GM23338 (cell line): ENCODE measurements at regions not wholly inside any gene's neighbourhood (a gene's known extent, or its start where the extent isn't known, plus 50 kb on each side); places are given as distances from the start of the nearest gene placed in this dataset.

ENCODE experiments used
- CREB1 ChIP-seq: fragments of 250-450 bp; sonication (Bioruptor Pico); IDR thresholded peaks from 2 replicates; pipeline ENCODE4 v1.5.0; 2020; ENCODE audit warnings: low read depth, mild to moderate bottlenecking, moderate library complexity
- EZH2 ChIP-seq: fragments of 200-600 bp; sonication (generic); IDR thresholded peaks from one replicate; pipeline ENCODE4 v1.8.0; 2017; ENCODE audit warnings: antibody characterized with exemption, mild to moderate bottlenecking, low read depth; ENCODE audit not compliant: unreplicated experiment
- EZH2phosphoT487 ChIP-seq: fragments of 200-600 bp; sonication (generic); IDR thresholded peaks from one replicate; pipeline ENCODE4 v1.8.1; 2018; ENCODE audit warnings: antibody characterized with exemption; ENCODE audit not compliant: unreplicated experiment
- JUNB ChIP-seq: IDR thresholded peaks from one replicate; pipeline ENCODE4 v1.6.1; 2016; ENCODE audit warnings: antibody characterized with exemption; ENCODE audit not compliant: unreplicated experiment
- POLR2AphosphoS5 ChIP-seq: IDR thresholded peaks from 2 replicates; pipeline ENCODE4 v1.6.1; 2016; ENCODE audit warnings: antibody characterized with exemption, low read depth
- ZNF114 ChIP-seq: fragments of 250-450 bp; sonication (Bioruptor Pico); IDR thresholded peaks from 2 replicates; pipeline ENCODE4 v1.5.0; 2020; ENCODE audit warnings: mild to moderate bottlenecking, moderate library complexity
- ZNF331 ChIP-seq: fragments of 250-450 bp; sonication (Bioruptor Pico); IDR thresholded peaks from 2 replicates; pipeline ENCODE4 v1.5.0; 2020; ENCODE audit warnings: low read depth, mild to moderate bottlenecking, moderate library complexity
- TF ChIP-seq, protein P1 (sequence below), 2 experiments: fragments of 200-600 bp in 1 of 2; sonication (generic) in 1 of 2; conservative IDR thresholded peaks; 2 replicates each; pipeline versions ENCODE4 v1.5.1 to v1.6.1; 2016 to 2017; ENCODE audit warnings: antibody characterized with exemption in 2 of 2, low read depth in 2 of 2, mild to moderate bottlenecking in 2 of 2, moderate library complexity in 1 of 2
- TF ChIP-seq, protein P2 (sequence below): IDR thresholded peaks from one replicate; pipeline ENCODE4 v1.6.1; 2018; ENCODE audit warnings: antibody characterized with exemption; ENCODE audit not compliant: unreplicated experiment
- TF ChIP-seq, protein P3 (sequence below): IDR thresholded peaks from 2 replicates; pipeline ENCODE4 v1.6.1; 2016; ENCODE audit warnings: antibody characterized with exemption

DNA sequence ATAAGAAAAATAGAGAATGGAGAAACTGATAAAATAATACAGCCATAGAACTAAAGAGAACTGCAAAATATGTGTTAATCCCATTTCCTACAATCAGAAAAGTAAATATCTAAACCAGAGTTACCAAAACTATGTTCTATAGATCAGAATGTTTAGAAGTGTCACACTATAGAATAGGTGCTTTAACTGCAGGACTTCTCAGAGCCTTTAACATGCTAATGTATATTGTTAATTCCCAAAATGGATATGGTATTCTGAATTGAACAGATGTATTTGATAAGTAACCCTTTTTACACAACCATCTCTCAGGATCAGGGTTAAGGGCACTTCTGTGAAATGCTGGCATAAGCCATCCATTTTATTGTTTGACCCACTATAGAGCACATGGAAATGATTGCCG is 200.3 kb downstream of the SHOX2 start:
- TF ChIP-seq, protein P1, sequence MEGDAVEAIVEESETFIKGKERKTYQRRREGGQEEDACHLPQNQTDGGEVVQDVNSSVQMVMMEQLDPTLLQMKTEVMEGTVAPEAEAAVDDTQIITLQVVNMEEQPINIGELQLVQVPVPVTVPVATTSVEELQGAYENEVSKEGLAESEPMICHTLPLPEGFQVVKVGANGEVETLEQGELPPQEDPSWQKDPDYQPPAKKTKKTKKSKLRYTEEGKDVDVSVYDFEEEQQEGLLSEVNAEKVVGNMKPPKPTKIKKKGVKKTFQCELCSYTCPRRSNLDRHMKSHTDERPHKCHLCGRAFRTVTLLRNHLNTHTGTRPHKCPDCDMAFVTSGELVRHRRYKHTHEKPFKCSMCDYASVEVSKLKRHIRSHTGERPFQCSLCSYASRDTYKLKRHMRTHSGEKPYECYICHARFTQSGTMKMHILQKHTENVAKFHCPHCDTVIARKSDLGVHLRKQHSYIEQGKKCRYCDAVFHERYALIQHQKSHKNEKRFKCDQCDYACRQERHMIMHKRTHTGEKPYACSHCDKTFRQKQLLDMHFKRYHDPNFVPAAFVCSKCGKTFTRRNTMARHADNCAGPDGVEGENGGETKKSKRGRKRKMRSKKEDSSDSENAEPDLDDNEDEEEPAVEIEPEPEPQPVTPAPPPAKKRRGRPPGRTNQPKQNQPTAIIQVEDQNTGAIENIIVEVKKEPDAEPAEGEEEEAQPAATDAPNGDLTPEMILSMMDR (conservative IDR thresholded peaks at IDR 0.05; ENCODE audit: low read depth in 2 of 2) = no peak
- TF ChIP-seq ZNF114 (CRISPR knock-in tag) (no peak), EZH2phosphoT487 (no peak), POLR2AphosphoS5 (no peak), EZH2 (no peak), CREB1 (CRISPR knock-in tag) (no peak), JUNB (no peak), ZNF331 (CRISPR knock-in tag) (no peak)
- TF ChIP-seq, protein P2, sequence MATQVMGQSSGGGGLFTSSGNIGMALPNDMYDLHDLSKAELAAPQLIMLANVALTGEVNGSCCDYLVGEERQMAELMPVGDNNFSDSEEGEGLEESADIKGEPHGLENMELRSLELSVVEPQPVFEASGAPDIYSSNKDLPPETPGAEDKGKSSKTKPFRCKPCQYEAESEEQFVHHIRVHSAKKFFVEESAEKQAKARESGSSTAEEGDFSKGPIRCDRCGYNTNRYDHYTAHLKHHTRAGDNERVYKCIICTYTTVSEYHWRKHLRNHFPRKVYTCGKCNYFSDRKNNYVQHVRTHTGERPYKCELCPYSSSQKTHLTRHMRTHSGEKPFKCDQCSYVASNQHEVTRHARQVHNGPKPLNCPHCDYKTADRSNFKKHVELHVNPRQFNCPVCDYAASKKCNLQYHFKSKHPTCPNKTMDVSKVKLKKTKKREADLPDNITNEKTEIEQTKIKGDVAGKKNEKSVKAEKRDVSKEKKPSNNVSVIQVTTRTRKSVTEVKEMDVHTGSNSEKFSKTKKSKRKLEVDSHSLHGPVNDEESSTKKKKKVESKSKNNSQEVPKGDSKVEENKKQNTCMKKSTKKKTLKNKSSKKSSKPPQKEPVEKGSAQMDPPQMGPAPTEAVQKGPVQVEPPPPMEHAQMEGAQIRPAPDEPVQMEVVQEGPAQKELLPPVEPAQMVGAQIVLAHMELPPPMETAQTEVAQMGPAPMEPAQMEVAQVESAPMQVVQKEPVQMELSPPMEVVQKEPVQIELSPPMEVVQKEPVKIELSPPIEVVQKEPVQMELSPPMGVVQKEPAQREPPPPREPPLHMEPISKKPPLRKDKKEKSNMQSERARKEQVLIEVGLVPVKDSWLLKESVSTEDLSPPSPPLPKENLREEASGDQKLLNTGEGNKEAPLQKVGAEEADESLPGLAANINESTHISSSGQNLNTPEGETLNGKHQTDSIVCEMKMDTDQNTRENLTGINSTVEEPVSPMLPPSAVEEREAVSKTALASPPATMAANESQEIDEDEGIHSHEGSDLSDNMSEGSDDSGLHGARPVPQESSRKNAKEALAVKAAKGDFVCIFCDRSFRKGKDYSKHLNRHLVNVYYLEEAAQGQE = no peak
- TF ChIP-seq, protein P3, sequence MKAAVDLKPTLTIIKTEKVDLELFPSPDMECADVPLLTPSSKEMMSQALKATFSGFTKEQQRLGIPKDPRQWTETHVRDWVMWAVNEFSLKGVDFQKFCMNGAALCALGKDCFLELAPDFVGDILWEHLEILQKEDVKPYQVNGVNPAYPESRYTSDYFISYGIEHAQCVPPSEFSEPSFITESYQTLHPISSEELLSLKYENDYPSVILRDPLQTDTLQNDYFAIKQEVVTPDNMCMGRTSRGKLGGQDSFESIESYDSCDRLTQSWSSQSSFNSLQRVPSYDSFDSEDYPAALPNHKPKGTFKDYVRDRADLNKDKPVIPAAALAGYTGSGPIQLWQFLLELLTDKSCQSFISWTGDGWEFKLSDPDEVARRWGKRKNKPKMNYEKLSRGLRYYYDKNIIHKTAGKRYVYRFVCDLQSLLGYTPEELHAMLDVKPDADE = no peak
